ENCODE measurements at regions not wholly inside any gene's neighbourhood (a gene's known extent, or its start where the extent isn't known, plus 50 kb on each side); places are given as distances from the start of the nearest gene placed in this dataset.

- no peak for DNase-seq
Measured at GRCh38 chr5:135248801-135249231, 150.2 kb downstream of the MACROH2A1 start.

DNA sequence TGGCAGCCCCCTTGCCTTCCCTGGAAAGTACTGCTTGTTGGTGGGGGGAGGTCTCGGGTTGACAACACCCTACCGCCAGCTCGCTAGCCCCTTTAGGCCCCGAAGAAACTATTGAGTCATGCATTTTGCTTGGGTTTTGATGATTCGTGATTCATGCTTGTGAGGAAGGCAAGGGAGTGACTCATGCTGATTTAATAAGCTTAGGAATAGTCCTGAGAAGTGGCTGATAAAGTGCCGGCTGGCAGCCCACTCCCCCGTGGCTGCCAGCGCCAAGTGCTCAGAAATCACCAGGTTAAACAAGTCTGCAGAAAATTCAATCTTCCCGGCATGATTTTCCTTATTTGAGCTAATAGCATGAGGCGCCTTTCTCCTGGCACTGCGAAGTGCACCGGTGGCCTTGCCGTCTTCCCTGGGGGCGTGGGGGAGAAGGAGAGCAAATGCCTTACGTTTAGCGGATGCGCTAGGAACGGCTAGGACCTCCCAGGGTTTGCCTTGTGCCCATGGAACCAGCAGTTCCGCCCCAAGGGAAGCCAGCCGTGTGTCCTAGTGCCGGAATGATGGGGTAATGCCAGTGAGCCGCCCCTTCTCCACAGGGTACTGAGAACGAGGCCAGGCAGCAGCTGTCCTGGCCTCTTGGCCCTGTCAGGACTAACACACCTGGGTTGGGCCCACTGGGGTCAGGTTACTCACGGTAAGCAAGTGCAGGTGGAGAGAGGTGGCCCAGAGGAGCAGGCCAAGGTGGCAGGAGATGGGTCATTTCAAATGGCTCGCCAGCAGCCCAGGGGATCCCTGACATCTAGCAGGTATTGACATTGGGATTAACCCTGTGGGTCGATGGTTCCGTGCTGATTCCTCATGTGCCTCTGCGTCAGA, 151.9 kb downstream of the MACROH2A1 start:
- DNase-seq, result peak in 9 of 58 donors; percentile 17 to 59 (median 32)

DNA sequence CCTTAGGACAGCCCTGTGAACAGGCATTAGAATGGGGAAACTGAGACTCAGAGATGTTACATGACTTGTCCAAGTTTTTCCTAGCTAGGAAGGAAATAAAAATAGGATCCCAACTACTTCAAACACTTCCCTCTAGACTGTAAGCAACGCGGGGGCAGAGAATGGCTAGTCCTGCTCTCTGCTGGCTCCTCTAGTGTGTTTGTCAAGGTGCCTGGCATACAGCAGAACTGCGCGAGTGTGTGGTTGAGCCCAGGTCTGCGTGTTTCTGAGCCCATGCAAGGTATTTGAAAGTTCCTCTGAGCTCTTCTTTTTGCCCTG, 152.5 kb downstream of the MACROH2A1 start:
- peak in 8 of 58 donors; percentile 15 to 44 (median 30) for DNase-seq

DNA sequence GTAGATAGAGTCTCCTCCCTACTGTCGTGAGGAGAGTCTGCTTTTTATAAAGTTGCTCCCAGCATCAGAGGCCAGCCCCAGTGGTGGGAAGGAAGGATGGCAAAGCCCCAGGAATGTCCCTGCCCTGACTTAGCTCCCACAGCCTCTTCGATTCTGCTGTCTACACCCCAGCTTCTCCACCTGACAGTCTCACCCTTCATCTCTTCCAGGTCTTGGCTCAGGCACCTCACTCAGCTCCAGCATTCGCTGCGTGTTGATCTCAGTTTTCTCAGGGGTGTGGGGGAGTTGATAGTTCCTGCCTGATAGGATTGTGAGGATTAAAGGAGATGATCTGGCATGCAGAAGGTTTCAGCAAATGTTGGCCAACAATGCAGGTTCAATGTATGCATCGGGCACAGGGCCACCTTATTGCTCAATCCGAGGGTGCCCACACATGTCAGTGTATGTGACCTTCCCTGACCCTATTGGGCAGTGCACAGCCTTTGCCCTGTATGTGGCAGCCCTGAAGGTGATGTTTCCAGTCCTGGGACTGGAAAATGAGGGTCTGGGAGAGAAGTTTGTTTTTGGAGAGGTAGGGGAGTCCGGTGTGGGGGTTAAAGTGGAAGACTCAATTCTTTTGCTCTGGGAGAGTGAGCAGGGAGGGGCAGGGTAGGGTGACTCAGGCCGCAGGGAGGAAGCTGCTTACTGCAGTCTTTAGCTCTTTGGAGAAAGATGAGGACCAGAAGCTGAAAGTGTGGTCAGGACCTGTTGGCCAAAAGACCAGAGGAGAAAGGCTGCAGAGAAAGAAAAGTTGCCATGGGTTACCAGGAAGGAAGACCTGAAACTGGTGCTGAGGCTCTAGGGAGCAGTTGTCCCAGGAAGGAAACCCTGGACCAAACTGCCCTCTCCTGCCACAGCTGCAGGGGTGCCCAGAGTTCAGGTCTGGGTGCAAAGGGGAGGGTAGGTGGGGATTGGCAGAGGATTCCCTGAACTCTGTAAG, 153.2 kb downstream of the MACROH2A1 start:
- DNase-seq, result no peak

- no peak for DNase-seq
Measured at GRCh38 chr5:135244620-135245021, 154.4 kb downstream of the MACROH2A1 start.

- DNase-seq, result no peak
Measured at GRCh38 chr5:135243556-135244285, 155.3 kb downstream of the MACROH2A1 start.

GRCh38 chr5:135242866-135243555, 156.0 kb downstream of the MACROH2A1 start:
- DNase-seq, result peak in 21 of 58 donors; percentile 13 to 58 (median 42)

- no peak for DNase-seq
Measured at GRCh38 chr5:135242021-135242865, 156.8 kb downstream of the MACROH2A1 start.

GRCh38 chr5:135241536-135241935, 157.5 kb downstream of the MACROH2A1 start:
- DNase-seq, result no peak

GRCh38 chr5:135240781-135241360, 158.2 kb downstream of the MACROH2A1 start:
- DNase-seq, result no peak

DNA sequence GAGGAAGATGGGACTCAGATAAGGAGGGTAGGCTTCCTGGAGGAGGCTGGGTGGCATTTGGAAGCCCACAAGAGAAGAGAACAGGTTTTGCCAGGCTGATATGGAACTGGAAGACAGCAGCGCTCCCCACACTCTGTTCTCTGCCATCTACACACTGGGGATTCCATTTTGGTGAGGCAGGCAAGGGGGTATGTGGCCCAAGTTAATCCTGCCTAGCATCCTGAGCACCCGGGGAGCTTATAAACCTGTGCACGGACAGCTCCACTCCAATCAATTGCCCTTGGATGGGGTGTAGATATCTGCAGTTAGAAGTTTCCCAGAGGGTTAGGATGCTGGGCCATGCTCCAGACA, 158.8 kb downstream of the MACROH2A1 start:
- no peak for DNase-seq

GRCh38 chr5:135239453-135240282, 159.4 kb downstream of the MACROH2A1 start:
- DNase-seq, result peak in 1 of 58 donors; percentile 8

DNA sequence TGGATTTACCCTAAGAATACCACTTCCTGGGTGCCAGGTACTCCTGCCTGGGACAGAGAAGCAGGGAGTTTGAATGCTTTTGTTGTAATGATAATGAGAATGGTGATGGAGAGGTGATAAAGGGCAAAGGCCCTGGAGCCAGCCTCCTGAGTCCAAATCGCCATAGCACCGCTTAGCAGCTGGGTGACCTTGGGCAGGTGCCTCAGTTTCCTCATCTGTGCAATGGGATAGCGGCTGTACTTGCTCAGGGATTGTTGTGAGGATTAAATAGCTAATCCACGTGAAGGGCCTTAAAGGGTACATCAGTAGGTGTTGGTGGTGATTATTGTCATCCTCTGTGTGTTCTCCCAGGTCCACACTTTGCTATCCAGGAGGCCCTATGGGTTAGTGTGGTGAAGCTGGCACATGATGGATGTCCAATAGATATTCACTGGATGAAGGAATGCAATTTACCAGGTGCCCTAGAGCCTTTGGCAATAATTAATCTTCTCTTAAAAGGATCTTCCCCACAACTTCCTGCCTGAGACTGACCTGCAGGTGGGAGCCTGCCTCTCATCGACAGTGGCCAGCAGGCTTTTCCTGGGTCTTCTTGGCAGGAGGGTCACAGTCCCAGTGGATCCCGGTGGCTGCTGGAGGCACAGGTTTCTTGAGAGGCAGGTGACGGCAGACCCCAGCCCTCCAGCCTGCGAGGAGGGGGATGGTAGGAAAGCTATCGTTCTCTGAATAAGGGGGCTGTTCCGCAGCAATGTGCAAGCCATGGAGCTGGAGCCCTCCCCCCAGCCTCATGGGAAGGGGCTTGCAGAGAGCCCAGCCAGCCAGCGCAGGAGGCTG, 160.2 kb downstream of the MACROH2A1 start:
- DNase-seq, result no peak

GRCh38 chr5:135237748-135238103, 161.3 kb downstream of the MACROH2A1 start:
- DNase-seq, result no peak

DNA sequence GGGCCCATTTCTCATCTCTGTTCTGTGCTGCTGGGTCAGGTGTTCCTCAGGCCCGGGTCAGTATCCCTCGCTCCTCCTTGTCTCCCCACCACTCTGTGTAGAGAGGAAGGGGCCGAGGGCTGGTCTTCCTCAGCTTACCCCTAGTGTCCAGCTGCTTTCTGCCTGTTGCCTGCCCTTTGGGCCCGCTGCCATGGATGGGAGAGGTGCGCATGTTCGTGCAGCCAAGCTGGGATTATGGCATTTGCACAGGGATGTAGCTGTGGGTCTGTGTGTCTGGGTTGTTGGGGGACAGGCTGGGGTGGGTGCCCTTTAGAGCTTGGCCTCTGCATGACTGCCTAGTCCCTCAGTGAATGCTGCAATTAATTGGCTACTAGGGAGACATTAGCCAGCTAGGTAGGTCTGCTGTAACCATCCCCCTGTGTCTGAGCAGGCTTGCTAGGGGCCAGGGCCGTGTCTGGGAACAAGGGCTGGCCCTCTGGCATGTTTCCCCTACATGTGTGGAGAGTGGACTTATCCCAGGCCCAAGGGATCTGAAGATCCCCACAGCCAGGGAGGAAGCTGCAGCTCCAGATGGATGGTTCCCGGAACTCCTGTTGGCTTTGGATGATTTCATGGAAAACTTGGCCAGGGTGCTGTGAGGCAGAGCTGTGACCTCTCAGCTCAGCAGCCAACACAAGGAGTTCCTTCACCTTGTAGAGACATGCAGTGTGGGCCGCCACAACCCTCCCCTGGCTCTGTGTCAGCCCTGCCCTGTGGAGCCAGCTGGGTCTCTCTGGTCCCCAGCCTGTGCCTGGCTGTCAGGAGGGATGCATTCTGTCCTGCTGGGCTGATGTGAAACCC, 161.9 kb downstream of the MACROH2A1 start:
- DNase-seq, result no peak

GRCh38 chr5:135236228-135236907, 162.7 kb downstream of the MACROH2A1 start:
- no peak for DNase-seq

Measured in anterior cingulate cortex (tissue), 58 donors.